HepG2 (cell line): ENCODE measurements at regions not wholly inside any gene's neighbourhood (a gene's known extent, or its start where the extent isn't known, plus 50 kb on each side); places are given as distances from the start of the nearest gene placed in this dataset.
A peak's percentile ranks its signal among the peaks of the same experiment; 100 is the strongest.

Source experiments
- GABPB1 ChIP-seq: IDR thresholded peaks from 2 replicates; pipeline ENCODE4 v1.6.1; 2016; ENCODE audit warnings: mild to moderate bottlenecking, missing genetic modification reagents, moderate library complexity, missing compliant biosample characterization
- JUNB ChIP-seq: sonication (generic); formaldehyde crosslinking; IDR thresholded peaks from 2 replicates; pipeline ENCODE4 v1.8.0; 2022; ENCODE audit warnings: missing genetic modification reagents, mild to moderate bottlenecking, borderline replicate concordance
- MTF2 ChIP-seq: sonication (generic); formaldehyde crosslinking; IDR thresholded peaks from 2 replicates; pipeline ENCODE4 v1.5.0; 2020; ENCODE audit warnings: missing genetic modification reagents, borderline replicate concordance
- NFIB ChIP-seq: sonication (generic); formaldehyde crosslinking; IDR thresholded peaks from 2 replicates; pipeline ENCODE4 v1.9.0; 2021; ENCODE audit warnings: missing genetic modification reagents, mild to moderate bottlenecking, borderline replicate concordance
- NFYB ChIP-seq: sonication (generic); formaldehyde crosslinking; IDR thresholded peaks from 2 replicates; pipeline ENCODE4 v1.4.0; 2020; ENCODE audit warnings: missing genetic modification reagents
- REXO4 ChIP-seq: sonication (generic); formaldehyde crosslinking; IDR thresholded peaks from 2 replicates; pipeline ENCODE4 v1.8.0; 2022; ENCODE audit warnings: missing genetic modification reagents, mild to moderate bottlenecking, borderline replicate concordance
- RXRB ChIP-seq: IDR thresholded peaks from 2 replicates; pipeline ENCODE4 v1.6.1; 2016; ENCODE audit warnings: borderline replicate concordance, missing genetic modification reagents, missing compliant biosample characterization
- XRCC5 ChIP-seq: fragments of 200-400 bp; formaldehyde crosslinking; optimal IDR thresholded peaks from 2 replicates; pipeline ENCODE3; 2017; ENCODE audit warnings: mild to moderate bottlenecking, low read length
- ZNF792 ChIP-seq: IDR thresholded peaks from 2 replicates; pipeline ENCODE4 v1.6.1; 2016
- TF ChIP-seq, protein P1 (sequence below): sonication (generic); formaldehyde crosslinking; IDR thresholded peaks from one replicate; pipeline ENCODE4 v1.5.1; 2020; ENCODE audit warnings: mild to moderate bottlenecking, missing genetic modification reagents; ENCODE audit errors: not compliant biosample characterization
- TF ChIP-seq, protein P2 (sequence below): sonication (generic); formaldehyde crosslinking; IDR thresholded peaks from 2 replicates; pipeline ENCODE4 v1.9.0; 2022; ENCODE audit warnings: missing genetic modification reagents, mild to moderate bottlenecking, borderline replicate concordance
- TF ChIP-seq, protein P3 (sequence below): sonication (generic); formaldehyde crosslinking; IDR thresholded peaks from 2 replicates; pipeline ENCODE4 v1.8.0; 2022; ENCODE audit warnings: mild to moderate bottlenecking, missing genetic modification reagents
- TF ChIP-seq, protein P4 (sequence below): sonication (generic); formaldehyde crosslinking; IDR thresholded peaks from 2 replicates; pipeline ENCODE4 v1.5.0; 2020; ENCODE audit warnings: missing genetic modification reagents

DNA sequence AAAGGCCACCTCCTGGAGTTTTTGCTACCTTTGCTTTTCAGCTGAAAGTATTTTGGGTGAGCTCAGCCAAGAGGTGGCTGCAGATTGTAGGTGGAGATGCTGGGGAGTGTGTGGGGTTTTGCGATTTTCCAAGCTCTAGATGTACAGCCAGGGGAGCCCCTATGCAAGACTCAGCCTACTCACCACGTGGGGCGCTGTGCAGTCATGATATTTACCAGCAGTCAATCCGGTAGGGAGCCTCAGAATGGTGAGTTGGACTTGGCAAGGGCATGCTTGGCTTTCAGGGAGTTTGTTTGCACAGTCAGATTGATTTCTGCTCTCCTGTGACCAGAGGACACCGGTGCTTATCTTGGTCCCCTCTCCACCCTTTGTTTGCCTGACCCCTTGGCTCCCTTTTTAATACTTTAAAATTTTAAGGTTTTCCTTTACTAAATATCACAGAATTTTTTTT lies 175.3 kb downstream of the UTP18 start (continued):
- TF ChIP-seq, protein P1, sequence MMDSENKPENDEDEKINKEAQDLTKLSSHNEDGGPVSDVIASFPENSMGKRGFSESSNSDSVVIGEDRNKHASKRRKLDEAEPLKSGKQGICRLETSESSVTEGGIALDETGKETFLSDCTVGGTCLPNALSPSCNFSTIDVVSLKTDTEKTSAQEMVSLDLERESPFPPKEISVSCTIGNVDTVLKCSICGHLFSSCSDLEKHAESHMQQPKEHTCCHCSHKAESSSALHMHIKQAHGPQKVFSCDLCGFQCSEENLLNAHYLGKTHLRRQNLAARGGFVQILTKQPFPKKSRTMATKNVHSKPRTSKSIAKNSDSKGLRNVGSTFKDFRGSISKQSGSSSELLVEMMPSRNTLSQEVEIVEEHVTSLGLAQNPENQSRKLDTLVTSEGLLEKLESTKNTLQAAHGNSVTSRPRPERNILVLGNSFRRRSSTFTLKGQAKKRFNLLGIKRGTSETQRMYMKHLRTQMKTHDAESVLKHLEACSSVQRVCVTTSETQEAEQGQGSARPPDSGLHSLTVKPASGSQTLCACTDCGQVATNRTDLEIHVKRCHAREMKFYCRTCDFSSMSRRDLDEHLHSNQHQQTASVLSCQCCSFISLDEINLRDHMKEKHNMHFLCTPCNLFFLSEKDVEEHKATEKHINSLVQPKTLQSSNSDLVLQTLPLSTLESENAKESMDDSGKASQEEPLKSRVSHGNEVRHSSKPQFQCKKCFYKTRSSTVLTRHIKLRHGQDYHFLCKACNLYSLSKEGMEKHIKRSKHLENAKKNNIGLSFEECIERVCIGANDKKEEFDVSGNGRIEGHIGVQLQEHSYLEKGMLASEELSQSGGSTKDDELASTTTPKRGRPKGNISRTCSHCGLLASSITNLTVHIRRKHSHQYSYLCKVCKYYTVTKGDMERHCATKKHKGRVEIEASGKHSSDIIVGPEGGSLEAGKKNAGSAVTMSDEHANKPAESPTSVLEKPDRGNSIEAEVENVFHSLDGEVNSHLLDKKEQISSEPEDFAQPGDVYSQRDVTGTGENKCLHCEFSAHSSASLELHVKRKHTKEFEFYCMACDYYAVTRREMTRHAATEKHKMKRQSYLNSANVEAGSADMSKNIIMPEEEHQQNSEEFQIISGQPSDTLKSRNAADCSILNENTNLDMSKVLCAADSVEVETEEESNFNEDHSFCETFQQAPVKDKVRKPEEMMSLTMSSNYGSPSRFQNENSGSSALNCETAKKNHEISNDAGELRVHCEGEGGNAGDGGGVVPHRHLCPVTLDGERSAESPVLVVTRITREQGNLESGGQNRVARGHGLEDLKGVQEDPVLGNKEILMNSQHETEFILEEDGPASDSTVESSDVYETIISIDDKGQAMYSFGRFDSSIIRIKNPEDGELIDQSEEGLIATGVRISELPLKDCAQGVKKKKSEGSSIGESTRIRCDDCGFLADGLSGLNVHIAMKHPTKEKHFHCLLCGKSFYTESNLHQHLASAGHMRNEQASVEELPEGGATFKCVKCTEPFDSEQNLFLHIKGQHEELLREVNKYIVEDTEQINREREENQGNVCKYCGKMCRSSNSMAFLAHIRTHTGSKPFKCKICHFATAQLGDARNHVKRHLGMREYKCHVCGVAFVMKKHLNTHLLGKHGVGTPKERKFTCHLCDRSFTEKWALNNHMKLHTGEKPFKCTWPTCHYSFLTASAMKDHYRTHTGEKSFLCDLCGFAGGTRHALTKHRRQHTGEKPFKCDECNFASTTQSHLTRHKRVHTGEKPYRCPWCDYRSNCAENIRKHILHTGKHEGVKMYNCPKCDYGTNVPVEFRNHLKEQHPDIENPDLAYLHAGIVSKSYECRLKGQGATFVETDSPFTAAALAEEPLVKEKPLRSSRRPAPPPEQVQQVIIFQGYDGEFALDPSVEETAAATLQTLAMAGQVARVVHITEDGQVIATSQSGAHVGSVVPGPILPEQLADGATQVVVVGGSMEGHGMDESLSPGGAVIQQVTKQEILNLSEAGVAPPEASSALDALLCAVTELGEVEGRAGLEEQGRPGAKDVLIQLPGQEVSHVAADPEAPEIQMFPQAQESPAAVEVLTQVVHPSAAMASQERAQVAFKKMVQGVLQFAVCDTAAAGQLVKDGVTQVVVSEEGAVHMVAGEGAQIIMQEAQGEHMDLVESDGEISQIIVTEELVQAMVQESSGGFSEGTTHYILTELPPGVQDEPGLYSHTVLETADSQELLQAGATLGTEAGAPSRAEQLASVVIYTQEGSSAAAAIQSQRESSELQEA: no peak
- no peak for TF ChIP-seq REXO4 (CRISPR knock-in tag)
- TF ChIP-seq, protein P2, sequence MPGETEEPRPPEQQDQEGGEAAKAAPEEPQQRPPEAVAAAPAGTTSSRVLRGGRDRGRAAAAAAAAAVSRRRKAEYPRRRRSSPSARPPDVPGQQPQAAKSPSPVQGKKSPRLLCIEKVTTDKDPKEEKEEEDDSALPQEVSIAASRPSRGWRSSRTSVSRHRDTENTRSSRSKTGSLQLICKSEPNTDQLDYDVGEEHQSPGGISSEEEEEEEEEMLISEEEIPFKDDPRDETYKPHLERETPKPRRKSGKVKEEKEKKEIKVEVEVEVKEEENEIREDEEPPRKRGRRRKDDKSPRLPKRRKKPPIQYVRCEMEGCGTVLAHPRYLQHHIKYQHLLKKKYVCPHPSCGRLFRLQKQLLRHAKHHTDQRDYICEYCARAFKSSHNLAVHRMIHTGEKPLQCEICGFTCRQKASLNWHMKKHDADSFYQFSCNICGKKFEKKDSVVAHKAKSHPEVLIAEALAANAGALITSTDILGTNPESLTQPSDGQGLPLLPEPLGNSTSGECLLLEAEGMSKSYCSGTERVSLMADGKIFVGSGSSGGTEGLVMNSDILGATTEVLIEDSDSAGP (CRISPR knock-in tag): no peak
- peak; percentile 29; the same call in 1 of the 2 replicates for TF ChIP-seq RXRB (CRISPR knock-in tag)
- TF ChIP-seq NFIB (CRISPR knock-in tag): no peak
- TF ChIP-seq NFYB: no peak
- no peak for TF ChIP-seq JUNB (CRISPR knock-in tag)
- 0 out of 2 replicates have a peak, but pooled peaks have one; percentile 43 for TF ChIP-seq ZNF792 (CRISPR knock-in tag)
- TF ChIP-seq, protein P3, sequence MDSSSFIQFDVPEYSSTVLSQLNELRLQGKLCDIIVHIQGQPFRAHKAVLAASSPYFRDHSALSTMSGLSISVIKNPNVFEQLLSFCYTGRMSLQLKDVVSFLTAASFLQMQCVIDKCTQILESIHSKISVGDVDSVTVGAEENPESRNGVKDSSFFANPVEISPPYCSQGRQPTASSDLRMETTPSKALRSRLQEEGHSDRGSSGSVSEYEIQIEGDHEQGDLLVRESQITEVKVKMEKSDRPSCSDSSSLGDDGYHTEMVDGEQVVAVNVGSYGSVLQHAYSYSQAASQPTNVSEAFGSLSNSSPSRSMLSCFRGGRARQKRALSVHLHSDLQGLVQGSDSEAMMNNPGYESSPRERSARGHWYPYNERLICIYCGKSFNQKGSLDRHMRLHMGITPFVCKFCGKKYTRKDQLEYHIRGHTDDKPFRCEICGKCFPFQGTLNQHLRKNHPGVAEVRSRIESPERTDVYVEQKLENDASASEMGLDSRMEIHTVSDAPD: peak; percentile 88
- TF ChIP-seq, protein P4, sequence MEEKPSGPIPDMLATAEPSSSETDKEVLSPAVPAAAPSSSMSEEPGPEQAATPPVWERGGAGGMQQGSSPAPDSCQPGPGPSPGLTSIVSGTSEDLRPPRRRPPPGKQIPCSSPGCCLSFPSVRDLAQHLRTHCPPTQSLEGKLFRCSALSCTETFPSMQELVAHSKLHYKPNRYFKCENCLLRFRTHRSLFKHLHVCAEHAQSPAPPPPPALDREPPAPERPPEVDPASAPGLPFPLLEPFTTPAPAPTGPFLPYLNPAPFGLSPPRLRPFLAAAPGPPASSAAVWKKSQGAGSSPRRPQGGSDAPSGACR: peak; percentile 60; the same call in 1 of the 2 replicates
- peak; percentile 97 for TF ChIP-seq XRCC5
- peak; percentile 41; the same call in 1 of the 2 replicates for TF ChIP-seq GABPB1
- TF ChIP-seq MTF2: 0 out of 2 replicates have a peak, but pooled peaks have one; percentile 31
